Ramos (cell line): ENCODE measurements at regions not wholly inside any gene's neighbourhood (a gene's known extent, or its start where the extent isn't known, plus 50 kb on each side); places are given as distances from the start of the nearest gene placed in this dataset.
"Not testable (repeated sequence)": the region's sequence is repeated elsewhere in the genome, so short reads cannot be mapped to it uniquely, and the experiment has no call there.

Experiments
- in situ Hi-C: fragments of 300-500 bp; cut with MboI; formaldehyde crosslinking; loops from one replicate; pipeline ENCODE4 v1.14.3; 2022; ENCODE audit warnings: low sequenced_read_pairs; ENCODE audit not compliant: unreplicated experiment

DNA sequence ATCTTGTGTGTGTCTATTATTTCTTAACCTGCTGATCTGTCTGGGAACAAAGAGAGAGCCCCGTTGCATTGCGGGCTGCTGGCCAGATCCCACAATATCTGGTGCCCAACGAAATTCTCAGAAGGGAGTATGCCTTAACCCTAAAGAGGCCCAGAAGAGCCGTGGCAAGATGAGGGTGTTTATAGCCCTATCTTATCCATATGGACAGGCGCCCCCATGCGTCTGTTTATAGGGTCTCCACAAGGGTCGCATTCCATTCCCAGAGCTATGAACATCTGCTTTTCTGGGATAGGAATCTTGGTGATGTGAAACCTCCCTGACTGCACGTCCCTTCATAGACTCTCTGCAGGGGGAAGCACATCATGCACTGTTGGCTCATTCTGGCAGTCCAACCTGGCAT, 1262.5 kb downstream of the RAPGEF2 start:
- in situ Hi-C loops = not testable (repeated sequence)

DNA sequence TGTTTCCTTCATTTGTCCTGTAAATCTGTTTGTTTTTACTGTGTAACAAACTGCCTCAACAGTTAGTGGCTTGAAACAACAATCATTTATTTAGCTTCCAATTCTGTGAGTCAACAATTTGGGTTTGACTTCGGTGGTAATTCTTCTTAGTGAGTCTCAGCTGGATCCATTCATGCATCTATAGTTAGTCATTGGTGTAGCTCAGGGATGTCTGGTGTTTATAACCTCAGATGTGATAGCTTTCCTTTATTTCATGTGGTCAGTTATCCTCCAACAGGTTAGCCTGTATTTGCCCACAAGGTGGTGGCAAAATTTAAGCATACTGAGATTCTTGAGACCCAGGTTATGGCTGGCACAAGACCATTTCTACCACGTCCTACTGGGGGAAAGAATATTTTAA, 1267.2 kb downstream of the RAPGEF2 start:
- in situ Hi-C loops = no loop called here

DNA sequence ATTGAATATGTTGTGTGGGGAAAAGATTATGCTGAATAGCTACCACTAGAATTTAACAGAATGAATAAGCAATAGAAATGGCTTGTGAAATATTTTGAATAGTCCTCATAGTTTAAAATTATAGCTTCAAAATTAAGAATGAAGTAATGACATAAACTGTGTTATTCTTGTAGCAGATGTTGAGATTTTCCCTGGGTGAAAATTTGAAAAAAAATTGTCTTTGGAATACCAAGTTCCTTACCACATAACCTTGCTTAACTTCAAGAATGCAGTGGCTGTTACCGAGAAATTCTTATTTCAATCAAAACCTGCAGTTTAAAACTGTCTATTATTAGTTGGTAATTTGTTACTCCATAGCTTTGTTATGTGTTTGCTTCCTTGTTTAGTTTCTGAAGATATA, 1268.6 kb downstream of the RAPGEF2 start:
- in situ Hi-C loops = no loop called here

DNA sequence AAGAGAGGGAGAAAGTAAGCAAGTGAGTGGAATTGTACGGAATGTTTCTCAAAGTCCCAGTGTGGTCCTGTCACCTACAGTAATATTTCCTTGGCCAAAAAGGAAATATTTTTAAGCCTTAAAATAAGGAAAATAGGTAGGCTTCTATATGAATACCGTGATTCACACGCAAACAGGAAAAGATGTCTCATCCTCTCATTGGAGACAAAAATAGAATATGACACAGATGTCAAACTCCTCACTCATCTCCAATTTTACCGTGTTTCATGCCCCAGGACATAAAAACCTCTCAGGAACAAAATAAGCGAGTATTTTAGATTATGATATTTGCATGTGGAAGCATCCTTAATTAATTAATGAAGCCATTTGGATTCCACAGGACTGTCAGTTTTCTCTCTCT, 1269.5 kb downstream of the RAPGEF2 start:
- in situ Hi-C loops = no loop called here

DNA sequence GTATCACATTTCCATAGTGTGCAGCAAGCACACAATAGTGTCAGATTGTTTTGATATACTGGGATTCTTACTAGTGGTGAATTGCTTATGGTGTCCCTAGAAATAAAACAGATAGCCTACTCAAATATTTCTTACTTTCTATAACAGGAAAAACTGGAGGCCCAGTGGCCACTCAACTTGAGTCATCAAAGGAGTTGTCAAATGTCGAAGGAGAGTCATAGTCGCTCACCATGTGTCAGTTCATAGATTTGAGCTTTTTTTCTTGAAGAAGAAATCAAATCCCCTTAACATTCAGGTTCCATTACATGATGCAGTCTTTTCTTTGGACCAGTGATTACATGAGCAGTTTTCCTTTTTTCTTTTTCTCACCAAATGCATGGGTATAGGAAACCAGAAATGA, 1271.0 kb downstream of the RAPGEF2 start:
- in situ Hi-C loops = no loop called here

DNA sequence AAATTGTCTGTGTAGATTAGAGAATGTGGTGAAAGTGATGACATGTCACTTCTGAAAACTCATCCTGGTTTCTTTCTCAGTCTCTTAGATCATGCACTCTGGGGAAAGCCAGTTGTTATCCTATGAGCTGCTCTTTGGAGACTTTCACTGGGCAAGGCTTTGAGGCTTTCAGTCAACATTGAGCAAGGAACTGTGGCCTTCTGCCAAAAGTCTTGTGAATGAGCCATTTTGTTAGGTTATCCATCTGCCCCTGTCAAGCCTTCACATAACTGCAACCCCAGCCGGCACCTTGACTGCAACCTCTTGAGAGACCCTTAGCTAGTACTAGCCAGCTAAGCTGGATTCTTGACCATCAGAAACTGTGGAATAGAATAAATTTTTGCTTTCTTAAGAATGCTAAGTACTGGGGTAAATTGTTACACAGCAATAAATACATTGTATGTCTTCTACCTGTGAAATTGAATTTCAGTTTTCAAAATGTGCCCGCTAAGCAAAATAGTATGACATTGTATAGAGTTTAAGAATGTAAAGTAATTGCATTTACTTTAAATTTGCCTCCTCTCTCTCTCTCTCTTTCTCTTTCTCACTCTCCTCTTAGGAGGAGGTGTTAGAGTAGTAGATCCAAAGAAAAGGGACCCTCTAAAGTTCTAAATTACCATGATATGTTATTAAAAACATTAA, 1273.0 kb downstream of the RAPGEF2 start:
- in situ Hi-C loops = no loop called here

DNA sequence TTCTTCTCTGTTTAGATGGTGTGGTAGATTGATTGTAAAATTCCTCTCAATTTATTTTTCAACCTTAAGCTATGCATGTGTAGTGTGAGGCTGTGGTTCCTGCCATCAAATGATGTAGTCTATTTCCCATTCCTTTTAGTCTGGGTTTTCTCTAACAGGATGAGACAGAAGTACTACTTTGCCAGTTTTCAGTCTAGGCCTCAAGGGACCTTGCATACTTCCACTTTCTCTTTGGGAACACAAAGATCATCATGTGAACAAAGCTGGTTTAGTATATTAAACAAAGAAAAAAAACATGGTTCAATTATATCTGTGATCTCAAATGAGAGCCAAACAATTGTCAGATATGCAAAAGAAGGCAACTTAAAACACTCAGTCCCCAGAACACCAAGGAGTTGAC, 1284.0 kb downstream of the RAPGEF2 start:
- in situ Hi-C loops = no loop called here

DNA sequence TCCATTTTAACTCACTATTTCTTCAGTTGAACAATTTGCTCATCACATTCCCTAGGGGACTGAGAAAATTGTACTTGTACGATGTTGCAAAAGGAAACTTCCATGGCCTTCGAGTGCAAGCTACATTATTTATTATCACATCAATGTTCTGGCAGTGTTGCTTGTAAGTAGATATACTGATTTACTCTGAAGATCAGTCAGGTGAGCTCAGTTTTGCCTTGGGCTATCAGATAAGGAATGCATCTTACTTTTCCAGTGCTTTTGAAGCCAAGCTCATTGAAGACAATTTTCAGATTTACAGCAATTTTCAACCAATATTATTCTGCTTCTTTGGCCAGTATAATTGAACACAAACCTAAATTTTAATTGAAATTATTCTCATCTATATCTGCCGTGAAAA, 1296.9 kb downstream of the RAPGEF2 start:
- in situ Hi-C loops = no loop called here

DNA sequence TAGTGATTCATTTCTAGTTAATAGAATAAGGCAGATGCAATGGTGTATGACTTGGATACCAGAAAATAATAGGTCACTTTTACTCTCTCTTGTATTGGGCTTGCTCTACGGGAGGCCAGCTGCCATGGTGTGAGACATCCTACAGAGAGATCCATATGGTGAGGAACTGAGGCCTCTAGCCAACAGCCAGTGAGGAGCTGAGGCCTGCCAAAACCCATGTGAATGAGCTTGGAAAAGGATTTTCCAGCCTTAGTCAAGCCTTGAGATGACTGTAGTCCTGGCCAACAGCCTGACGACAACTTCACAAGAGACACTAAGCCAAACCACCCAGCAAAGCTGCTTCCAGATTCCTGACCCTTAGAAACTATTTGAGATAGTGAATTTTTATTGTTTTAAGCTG, 1300.2 kb downstream of the RAPGEF2 start:
- in situ Hi-C loops = no loop called here

DNA sequence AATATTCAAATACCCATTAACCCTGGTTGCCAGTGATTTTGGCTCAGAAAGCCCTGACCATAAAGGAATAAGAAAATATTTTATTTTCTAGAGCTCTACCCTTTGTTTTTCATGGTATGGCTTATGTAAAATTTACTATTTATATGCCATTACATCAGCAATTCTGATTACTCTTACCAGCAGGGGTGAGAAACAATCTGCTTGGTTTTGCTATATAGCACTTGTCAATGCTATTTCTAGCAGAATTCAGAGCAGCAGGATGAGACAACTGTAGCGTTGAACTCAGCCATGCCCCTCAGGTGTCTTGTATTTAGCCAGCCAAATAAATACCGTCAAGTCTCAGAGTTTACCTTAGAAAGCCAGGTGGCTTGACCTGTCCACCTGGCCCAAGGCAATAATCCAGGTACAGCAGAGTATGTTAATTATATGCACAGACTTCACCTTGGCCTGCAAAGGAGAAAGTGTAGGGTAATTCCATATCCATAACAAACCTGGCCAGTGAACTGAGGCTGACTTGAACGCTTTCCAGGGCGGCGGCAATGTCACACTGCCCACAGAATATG, 1303.5 kb downstream of the RAPGEF2 start:
- in situ Hi-C loops = no loop called here

DNA sequence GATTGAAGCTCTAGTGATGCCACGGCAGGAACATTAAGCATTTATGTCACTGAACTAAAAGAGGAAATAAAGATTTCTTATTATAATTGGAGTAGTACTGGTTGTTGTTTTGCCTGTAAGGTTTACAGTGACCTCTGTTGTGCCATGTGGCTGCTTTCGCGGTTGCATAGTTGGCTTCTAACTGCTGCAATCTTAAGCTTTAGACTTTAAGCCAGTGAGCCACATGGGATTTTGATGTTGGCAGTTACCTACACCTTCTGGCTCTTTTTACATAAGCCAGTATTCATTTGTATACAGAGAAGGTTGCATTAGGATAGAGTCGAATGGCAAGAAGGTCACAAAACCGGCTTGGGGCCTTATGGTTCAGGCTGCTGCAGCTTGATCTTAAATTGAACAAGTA, 1311.6 kb downstream of the RAPGEF2 start:
- in situ Hi-C loops = no loop called here

DNA sequence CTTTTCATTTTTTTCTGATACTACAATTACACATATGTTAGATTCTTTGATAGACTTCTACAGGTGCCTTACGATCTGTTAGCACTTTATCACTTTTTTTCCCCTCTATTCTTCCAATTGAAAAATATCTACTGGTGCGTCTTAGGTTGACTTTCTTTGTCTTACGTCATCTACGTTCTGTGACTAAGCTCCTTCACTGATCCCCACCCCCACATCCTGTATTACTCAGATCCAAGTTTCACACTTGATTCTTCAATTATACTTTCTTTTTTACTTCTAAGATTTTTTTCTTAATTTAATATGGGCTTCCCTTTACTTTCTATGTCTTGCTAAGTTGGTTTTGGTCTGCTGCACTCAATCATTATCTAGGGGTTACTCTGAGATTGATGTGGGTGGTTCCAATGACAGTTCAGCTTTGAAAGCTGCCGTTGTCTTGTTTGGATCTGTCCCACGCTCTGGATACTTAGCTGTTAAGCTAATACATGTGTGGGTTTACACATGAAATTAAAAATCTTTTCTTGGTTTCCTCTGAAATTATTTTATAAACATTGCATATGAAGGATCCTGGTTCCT, 1321.1 kb downstream of the RAPGEF2 start:
- in situ Hi-C loops = no loop called here

DNA sequence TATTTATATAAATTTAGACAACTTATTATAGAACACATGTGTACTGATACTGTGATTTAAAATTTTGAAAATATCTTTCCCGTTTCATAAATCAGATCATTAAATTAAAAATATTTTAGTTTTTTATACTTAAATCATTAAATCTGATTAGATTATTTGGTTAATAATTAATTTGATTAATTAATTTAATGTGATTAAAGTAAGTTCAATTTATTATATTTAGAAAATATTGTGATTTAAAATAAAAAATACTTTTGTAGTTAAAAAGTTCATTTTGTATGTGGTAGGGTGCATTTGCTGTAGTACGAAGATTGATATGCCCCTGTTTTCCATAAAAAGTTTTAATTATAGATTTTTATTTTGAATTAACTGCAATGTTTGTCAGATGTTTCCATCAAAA, 1323.4 kb downstream of the RAPGEF2 start:
- in situ Hi-C loops = no loop called here

DNA sequence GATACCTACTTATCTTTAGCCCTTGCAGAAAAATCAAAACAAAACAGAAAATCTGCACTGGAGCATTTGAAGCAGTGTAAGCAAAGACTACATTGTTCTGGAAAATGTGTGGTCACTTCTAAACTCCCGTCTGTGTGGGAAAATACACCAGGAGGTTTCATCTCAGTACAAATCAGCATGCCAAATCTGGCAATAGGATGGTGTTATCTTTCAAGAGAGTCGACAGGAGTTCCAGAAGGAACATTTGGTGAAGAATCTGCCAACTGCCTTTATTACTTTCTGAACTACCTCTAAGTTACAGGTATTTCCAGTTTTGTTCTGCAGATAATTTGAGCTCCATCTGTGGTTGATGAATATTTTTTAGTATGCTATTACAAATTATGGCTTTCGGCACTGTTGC, 1348.0 kb downstream of the RAPGEF2 start:
- in situ Hi-C loops = no loop called here

DNA sequence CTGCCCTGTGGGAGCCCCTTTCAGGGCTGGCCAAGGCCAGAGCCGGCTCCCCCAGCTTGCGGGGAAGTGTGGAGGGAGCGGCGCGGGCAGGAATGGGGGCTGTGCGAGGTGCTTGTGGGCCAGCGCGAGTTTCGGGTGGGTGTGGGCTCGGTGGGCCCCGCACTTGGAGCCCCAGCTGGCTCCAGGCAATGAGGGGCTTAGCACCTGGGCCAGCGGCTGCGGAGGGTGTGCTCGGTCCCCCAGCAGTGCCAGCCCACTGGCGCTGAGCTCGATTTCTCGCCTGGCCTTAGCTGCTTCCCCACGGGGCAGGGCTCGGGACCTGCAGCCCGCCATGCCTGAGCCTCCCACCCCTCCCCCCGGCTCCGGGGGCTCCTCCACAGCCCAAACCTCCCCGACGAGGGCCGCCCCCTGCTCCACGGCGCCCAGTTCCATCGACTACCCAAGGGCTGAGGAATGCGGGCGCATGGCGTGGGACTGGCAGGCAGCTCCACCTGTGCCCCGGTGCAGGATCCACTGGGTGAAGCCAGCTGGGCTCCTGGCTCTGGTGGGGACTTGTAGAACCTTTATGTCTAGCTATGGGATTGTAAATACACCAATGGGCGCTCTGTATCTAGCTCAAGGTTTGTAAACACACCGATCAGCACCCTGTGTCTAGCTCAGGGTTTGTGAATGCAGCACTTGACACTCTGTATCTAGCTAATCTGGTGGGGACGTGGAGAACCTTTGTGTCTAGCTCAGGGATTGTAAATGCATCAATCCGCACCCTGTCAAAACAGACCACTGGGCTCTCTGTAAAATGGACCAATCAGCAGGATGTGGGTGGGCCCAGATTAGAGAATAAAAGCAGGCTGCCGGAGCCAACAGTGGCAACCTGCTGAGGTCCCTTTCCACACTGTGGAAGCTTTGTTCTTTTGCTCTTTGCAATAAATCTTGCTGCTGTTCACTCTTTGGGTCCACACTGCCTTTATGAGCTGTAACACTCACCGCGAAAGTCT, 1379.1 kb downstream of the RAPGEF2 start:
- in situ Hi-C loops = not testable (repeated sequence)

DNA sequence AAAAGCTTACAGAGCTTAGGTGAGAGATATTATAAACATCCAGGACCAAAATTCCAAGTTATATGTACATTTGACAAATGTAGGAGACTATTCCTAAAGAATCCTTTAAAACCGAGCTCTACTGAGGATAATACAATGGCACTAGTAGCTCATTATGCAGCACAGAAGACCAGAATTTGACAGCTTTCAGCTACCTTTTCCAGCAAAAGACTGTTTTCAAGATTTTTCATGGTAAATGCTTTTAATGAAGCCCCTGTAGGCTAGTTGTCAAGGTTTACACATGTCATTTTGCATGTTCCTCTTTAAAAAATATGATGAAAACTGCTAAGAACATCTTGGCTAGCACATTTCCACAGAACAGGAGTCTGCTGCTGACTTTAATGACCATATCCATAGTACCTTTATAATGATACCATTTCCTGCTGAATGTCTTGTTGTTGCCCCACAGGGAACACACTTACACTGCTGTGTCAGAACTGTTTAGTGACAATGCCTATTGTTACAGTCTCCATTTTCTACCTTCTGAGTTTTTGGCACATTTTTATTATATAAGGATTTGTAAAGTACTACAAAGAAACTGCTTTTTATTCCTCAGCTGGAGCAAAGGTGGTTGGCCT, 1382.3 kb downstream of the RAPGEF2 start:
- in situ Hi-C loops = no loop called here

DNA sequence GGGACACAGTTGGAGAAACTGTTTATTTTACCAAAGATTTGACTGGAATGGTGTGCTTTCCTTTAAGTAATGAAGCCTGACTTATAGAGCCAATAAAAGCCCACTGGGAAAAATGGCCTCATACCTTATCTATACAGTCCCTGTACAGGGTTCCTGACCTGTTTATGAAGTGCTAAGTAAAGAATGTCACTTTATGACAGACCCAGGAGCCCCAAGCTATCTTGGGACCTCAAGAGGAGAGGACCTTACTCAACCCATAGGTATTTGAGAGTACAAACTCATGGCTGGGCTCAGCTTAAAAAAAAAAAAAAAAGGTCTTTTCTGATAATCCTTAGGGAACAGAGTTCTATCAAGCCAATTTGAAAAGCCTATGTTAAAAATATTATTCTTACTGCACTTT, 1389.3 kb downstream of the RAPGEF2 start:
- in situ Hi-C loops = no loop called here

DNA sequence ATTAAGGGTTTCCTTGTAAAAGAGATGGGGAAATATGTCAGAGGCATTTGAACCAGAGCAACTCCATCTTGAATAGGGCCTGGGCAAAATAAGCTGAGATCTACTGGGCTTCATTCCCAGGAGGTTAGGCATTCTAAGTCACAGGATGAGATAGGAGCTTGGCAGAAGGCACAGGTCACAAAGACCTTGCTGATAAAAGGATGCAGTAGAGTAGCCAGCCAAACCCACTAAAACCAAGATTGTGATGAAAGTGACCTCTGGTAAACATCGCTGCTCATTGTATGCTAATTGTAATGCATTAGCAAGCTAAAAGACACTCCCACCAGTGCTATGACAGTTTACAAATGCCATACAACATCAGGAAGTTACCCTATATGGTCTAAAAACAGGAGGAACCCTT, 1390.3 kb downstream of the RAPGEF2 start:
- in situ Hi-C loops = no loop called here

DNA sequence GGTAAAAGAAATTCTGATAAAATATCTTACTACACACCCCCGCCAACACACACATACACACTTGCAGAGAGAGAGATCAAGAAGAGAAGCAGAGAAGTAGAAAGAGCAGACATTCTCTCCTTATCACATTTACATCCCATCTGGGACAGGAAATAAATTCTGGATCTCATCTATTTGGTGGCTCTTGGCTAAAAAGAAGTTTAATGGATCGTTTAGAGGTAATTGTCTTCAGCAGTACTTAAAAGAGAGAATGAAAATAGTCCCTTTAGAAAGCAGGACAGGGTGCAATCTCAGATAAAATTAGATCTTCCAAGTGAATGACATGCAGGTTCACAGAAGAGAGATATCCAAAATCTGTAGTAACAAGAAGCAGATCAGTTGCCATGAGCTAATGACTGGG, 1392.5 kb downstream of the RAPGEF2 start:
- in situ Hi-C loops = no loop called here

DNA sequence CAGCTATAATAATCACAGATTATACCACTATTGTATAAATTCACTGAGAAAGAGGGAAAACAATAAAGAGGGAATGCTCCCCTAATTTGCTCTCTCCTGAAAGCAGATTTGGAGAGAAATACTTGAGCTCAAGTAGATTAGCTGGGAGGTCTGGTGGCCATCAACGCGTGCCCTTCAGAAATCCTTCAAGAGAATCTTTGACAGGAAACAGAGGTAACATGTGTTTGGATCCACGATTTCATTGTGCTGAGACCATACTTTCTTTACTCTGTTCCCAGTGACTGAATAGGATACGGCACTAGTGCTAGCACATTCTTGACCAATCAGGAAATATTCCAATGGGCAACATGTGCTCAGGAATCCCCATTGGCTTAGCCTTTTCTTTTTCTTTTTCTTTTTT, 1395.3 kb downstream of the RAPGEF2 start:
- in situ Hi-C loops = no loop called here

DNA sequence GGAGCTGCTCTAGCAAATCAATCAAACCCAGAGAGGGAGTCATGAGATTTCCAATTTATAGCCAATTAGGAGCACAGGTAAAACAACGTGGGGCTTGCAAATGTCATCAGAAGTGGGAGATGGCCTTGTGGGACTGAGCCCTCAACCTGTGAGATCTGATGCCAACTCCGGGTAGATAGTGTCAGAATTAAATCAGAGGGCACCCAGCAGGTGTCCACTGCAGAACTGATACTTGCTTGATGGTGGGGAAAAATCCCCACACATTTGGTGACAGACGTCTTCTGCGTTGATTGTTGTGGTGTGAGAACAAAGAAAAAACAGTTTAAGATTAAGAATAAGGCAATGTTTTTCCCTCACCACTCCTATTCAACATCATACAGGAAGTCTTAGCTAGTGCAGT, 1402.8 kb downstream of the RAPGEF2 start:
- in situ Hi-C loops = no loop called here
